GM19397 (cell line): ENCODE measurements at regions not wholly inside any gene's neighbourhood (a gene's known extent, or its start where the extent isn't known, plus 50 kb on each side); places are given as distances from the start of the nearest gene placed in this dataset.
"Not testable (repeated sequence)": the region's sequence is repeated elsewhere in the genome, so short reads cannot be mapped to it uniquely, and the experiment has no call there.

Experiments
- ATAC-seq: cut with Tn5 transposase; IDR thresholded peaks from one replicate; pipeline ENCODE4 v1.9.1; 2021; ENCODE audit warnings: mild to moderate bottlenecking, moderate library complexity; ENCODE audit not compliant: unreplicated experiment

DNA sequence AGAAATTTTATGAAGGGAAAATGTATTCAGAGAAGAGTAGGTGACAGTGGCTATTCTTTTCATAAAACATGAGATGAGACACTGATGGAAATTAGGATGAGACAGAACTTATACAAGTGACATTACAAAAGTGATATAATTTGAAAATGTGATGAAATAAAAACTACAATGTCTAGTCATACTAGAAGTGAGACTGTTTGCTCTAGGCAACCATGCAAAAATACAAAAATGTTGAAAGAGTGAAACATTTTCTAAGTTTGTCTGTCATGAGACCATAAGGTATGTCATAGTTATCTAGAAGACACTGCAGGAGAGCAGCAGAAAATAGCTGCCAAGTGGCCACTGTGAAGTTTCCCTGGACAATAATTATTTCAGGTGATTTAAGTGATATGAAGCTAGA lies 459.5 kb downstream of the DIPK2A start:
- peak; percentile 42 for ATAC-seq

DNA sequence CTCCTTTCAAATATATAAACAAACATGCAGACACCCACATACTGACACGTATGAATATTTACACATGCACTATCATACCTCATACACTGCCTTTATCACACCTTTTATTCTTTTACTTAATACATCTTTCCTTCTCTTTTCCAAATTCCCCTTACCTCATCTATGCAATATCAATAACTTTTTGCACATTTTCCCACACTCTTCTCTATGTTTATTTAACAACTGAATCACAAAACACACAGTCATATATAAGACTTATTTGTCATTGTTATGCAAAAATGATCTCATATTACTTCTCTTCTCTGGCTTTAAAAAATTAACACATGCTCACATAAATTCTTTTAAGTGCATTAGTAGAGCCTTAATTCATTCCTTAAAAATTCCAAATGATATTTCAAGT lies 461.4 kb downstream of the DIPK2A start:
- ATAC-seq, result no peak

- peak; percentile 69 for ATAC-seq
Observed at GRCh38 chr3:144437989-144438388, 466.4 kb downstream of the DIPK2A start.

GRCh38 chr3:144444061-144444460 lies 472.4 kb downstream of the DIPK2A start:
- no peak for ATAC-seq

DNA sequence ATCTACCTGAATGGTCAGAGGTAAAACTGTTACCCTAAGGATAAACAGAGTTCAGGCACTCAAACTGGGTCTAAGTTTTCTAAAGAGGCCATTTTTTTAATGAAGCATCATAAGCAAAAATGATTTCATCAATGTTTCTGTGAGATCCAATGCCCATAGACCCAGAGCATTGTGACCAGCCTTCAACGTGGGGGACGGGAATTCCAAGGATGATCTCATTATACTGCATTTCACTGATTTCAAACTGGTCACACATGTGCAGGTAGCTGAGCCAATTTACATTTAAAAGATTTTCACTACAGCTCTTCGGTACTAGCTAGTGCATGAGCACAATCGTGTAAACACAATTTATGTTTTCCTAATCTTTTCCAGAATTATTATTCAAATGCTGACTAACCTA lies 472.9 kb downstream of the DIPK2A start:
- ATAC-seq, result no peak

DNA sequence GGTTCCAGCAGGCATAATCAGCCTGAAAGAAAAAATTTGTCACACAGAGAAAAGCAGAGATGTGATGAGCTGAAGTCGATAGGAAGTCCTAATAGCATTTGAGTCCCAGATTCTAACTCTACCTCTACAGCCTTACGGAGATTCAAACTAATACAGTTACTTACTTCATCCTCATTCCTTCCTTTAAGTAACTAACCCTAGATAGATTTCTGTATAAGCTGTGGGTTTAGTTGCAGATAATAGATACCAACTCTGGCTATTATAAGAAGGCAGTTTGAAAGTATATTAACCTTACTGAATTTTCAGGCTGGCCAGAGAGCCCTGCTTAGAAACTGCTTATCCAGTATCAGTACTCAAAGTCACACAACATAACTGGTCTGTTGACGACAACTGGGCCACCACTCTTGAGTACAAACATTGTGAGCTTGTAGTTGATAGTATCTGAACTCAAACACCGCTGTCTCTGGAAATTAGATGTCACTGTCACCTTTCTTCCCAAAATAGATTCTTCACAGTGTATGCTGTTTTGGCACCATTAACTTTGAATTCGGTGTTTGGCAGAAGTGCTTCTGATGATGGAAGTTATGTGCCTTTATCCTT lies 484.3 kb downstream of the DIPK2A start:
- no peak for ATAC-seq

- ATAC-seq, result no peak
Observed at GRCh38 chr3:144457758-144458157, 486.1 kb downstream of the DIPK2A start.

GRCh38 chr3:144458283-144458682 lies 486.7 kb downstream of the DIPK2A start:
- no peak for ATAC-seq

- ATAC-seq, result no peak
Observed at GRCh38 chr3:144462337-144462736, 490.7 kb downstream of the DIPK2A start.

DNA sequence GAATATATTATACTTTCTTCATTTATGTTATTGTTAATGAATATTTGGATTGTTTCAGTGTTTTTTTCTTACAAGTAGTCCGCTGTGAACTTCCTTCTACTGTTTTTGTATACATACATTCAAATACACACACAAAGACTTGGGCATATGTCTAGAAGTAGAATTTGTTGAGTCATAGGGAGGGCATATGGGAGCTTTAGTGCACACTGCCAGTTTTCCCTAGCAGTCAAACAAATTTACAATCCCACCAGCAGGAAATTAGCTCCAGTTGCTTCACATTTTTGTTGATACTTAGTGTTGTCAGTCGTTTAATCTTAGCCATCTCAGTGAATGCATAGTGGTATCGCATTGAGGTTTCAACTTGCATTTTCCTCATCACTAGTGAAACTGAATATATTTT lies 492.3 kb downstream of the DIPK2A start:
- no peak for ATAC-seq

GRCh38 chr3:144466114-144466513 lies 494.5 kb downstream of the DIPK2A start:
- no peak for ATAC-seq

DNA sequence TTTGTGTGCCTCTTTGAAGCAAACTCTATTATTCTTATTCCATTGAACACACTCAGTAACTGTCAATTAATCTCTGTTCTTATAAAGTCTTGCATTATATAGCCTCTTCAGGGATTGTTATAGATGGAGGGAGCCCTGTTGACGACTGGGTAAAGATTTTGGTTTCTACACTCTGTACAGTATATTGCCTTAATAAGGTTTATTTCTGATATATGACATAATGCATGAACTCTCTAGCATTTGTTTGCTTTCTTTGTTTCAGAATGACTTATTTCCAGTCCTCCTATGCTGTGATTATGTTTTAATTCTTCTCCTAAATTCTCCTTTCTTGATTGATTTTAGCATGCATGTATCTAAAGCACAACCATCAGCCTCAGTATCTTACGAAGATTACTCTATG lies 494.9 kb downstream of the DIPK2A start:
- no peak for ATAC-seq

DNA sequence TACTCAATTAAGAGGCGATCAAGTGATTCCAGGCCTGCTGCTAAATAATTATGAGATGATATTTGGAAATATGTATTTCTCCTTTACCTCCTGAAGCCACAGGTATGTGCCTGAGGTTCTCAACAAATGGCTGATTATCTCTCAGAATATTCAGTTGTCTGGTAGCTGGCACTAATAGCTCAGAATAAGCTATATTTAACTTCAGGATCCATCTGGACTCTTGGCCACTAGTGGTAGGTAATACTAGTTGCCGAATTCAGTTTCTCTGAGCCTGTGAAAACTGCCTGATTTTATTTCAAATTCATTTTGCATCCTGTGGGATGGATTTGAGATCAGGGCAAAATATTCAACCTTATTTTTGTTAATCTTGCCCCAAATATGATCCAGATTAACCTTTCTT lies 499.0 kb downstream of the DIPK2A start:
- no peak for ATAC-seq

GRCh38 chr3:144477593-144477992 lies 506.0 kb downstream of the DIPK2A start:
- ATAC-seq, result no peak

GRCh38 chr3:144480416-144480919 lies 508.8 kb downstream of the DIPK2A start:
- ATAC-seq, result no peak

DNA sequence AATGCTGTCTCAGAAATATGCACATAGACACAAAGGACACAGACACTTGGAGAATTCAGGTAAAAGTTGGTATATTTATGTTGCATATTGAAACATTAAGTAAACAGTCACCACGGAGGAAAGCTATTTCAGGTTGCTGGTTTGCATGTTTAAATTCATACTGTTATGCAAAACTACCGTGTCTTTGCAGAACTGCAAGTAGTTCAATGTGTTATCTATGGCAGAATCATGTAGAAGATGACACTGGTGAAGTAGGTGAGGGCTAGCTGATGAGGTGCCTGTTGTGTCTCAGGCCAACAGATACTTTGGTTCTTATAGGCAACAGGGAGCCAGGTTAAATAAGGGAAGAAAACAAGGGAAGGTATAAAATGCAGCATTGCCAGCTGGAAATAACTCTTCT lies 511.3 kb downstream of the DIPK2A start:
- ATAC-seq, result peak; percentile 68

- no peak for ATAC-seq
Observed at GRCh38 chr3:144487011-144487410, 515.4 kb downstream of the DIPK2A start.

GRCh38 chr3:144488927-144489326 lies 517.3 kb downstream of the DIPK2A start:
- ATAC-seq, result no peak

GRCh38 chr3:144491333-144491732 lies 519.7 kb downstream of the DIPK2A start:
- ATAC-seq, result no peak

- ATAC-seq, result not testable (repeated sequence)
Observed at GRCh38 chr3:144494651-144495050, 523.0 kb downstream of the DIPK2A start.

DNA sequence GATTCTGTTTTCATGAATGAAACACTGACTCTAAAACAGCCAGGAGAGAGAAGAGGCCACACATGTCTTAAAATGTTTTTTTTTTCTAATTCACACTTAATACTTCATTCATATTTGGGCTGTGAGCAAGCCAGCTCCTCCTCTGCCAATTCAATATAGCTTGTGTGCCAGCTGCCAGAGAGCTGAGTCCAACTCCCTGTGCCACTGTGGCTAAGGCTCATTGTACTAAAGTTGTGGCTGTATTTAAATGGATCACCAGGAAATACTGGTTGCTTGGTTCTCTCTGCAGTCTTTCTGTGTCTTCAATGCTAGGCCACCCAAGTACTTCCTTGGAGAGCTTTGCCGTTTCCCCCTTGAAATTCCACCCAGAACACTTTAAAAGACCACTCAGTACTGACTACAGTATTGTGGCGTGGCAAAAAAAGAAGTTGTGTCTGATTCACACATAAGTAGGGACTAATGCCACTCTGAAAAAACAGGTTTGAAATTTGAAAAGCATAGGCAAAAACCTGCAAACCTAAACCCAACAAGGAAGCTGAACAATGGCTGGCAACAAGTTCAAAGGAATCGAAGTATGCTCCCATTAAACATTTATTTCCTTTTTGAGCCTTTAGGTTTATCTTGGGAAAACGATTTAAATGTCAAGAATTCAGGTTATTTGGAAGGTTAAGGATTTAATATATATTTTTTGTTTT lies 524.7 kb downstream of the DIPK2A start:
- ATAC-seq, result no peak

DNA sequence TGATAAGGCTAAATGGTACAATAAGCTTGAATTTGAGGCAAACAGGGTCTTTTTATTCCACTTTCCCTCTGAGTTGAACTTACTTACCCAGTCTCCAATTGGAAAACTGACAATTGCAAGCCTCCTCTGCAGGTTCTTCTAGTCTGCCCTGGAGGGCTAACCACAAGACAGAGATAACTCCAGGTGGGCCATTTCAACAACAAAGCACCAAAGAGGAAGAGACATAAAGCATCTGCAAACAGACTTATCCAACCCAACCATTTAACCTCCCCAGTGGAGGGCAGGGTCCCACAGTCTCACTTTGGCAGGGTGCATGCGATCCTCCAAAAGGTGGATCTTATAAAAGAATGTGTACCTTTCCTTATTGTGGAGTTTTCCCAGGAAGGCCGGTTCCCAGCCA lies 525.8 kb downstream of the DIPK2A start:
- ATAC-seq, result no peak
